Esophagus squamous epithelium (tissue), 5 donors: ENCODE measurements at regions not wholly inside any gene's neighbourhood (a gene's known extent, or its start where the extent isn't known, plus 50 kb on each side); places are given as distances from the start of the nearest gene placed in this dataset.

ENCODE experiments used
- DNase-seq: peaks from one replicate; lab custom pipeline; 2025; lab: John Stamatoyannopoulos, UW
- H3K27ac ChIP-seq, 4 donors: fragments of 200-600 bp; sonication (generic); one replicate each; pipeline ENCODE4 v1.5.1; 2016 to 2019; ENCODE audit warnings: mild to moderate bottlenecking in 1 of 4
- H3K27me3 ChIP-seq, 4 donors: fragments of 200-600 bp; sonication (generic); 1 replicate in 3 of 4; 2 replicates in 1 of 4; pipeline versions ENCODE4 v1.5.1 to v1.6.0; 2017 to 2021; ENCODE audit warnings: antibody characterized with exemption in 1 of 4
- H3K36me3 ChIP-seq, 3 donors: fragments of 200-600 bp; sonication (generic); one replicate each; pipeline ENCODE4 v1.5.1; 2016 to 2019
- H3K4me1 ChIP-seq, 3 donors: fragments of 200-600 bp; sonication (generic); one replicate each; pipeline ENCODE4 v1.5.1; 2017 to 2019
- H3K4me3 ChIP-seq, 4 donors: fragments of 200-600 bp; sonication (generic); 1 replicate in 3 of 4; 2 replicates in 1 of 4; pipeline ENCODE4 v1.5.1; 2016 to 2019; ENCODE audit warnings: mild to moderate bottlenecking in 2 of 4, moderate library complexity in 1 of 4
- H3K9me3 ChIP-seq, 3 donors: fragments of 200-600 bp; sonication (generic); one replicate each; pipeline ENCODE4 v1.5.1; 2016 to 2019
- POLR2A ChIP-seq, 4 donors: fragments of 450-650 bp; IDR thresholded peaks; one replicate each; pipeline ENCODE4 v1.6.1; 2017; ENCODE audit warnings: antibody characterized with exemption in 4 of 4, mild to moderate bottlenecking in 4 of 4, moderate library complexity in 3 of 4
- WGBS, 2 donors: methylation state at CpG; one replicate each; pipeline ENCODE4 v1.1.5; 2018; 5-methylcytosine and 5-hydroxymethylcytosine counted together
- intact Hi-C: fragments of 100-400 bp; cut with DNase I; formaldehyde crosslinking; loops from one replicate; pipeline ENCODE4 v1.15.0; 2022
- TF ChIP-seq, protein P1 (sequence below), 6 experiments: fragments of 450-650 bp in 4 of 6; fragments of 200-600 bp in 2 of 6; sonication (generic) in 2 of 6; IDR thresholded peaks; one replicate each; pipeline ENCODE4 v1.5.1; 2016 to 2019; ENCODE audit warnings: antibody characterized with exemption in 6 of 6, mild to moderate bottlenecking in 4 of 6, moderate library complexity in 4 of 6
- donor health status: DM: yes; HTN: yes; CAD: no.

- intact Hi-C loops: no loop called here
- H3K9me3 ChIP-seq: no peaks in the 10 kb centered on the region
- no peak overlapping the region for H3K4me3 ChIP-seq
- peaks cover 0 to 41% (median 0%) of the 10 kb centered on the region in 4 donors for H3K27me3 ChIP-seq
- H3K27ac ChIP-seq: no peak overlapping the region
- no peaks in the 10 kb centered on the region for H3K4me1 ChIP-seq
- WGBS, 2 donors: 72 to 74% methylated on average over 7 of the region's 10 CpGs
- DNase-seq: no peak
- TF ChIP-seq POLR2A (IDR thresholded peaks at IDR 0.05): no peak
- TF ChIP-seq, protein P1, sequence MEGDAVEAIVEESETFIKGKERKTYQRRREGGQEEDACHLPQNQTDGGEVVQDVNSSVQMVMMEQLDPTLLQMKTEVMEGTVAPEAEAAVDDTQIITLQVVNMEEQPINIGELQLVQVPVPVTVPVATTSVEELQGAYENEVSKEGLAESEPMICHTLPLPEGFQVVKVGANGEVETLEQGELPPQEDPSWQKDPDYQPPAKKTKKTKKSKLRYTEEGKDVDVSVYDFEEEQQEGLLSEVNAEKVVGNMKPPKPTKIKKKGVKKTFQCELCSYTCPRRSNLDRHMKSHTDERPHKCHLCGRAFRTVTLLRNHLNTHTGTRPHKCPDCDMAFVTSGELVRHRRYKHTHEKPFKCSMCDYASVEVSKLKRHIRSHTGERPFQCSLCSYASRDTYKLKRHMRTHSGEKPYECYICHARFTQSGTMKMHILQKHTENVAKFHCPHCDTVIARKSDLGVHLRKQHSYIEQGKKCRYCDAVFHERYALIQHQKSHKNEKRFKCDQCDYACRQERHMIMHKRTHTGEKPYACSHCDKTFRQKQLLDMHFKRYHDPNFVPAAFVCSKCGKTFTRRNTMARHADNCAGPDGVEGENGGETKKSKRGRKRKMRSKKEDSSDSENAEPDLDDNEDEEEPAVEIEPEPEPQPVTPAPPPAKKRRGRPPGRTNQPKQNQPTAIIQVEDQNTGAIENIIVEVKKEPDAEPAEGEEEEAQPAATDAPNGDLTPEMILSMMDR (IDR thresholded peaks at IDR 0.05): no peak
- no peaks in the 10 kb centered on the region for H3K36me3 ChIP-seq
Measured at GRCh38 chr1:30271401-30272276, 451.7 kb downstream of the MATN1 start.

DNA sequence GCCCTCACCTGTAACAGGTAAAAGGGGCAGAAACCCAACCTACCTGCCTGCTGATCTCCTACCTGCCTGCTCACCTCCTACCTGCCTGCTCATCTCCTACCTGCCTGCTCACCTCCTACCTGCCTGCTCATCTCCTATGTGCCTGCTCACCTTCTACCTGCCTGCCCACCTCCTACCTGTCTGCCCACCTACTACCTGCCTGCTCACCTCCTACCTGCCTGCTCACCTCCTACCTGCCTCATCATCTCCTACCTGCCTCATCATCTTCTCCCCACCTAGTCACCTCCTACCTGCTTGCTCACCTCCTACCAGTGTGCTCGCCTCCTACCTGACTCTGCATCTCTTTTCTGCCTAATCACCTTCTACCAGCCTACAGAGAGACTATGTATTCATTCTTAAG is 452.9 kb downstream of the MATN1 start:
- Histone ChIP-seq H3K27ac (no peak overlapping the region), H3K36me3 (no peaks in the 10 kb centered on the region), H3K9me3 (no peaks in the 10 kb centered on the region), H3K27me3 (peaks cover 0 to 39% (median 0%) of the 10 kb centered on the region in 4 donors), H3K4me1 (no peaks in the 10 kb centered on the region), H3K4me3 (no peak overlapping the region)
- 72 to 84% methylated on average over 1 of the region's 1 CpG for WGBS, 2 donors
- intact Hi-C loops: no loop called here
- TF ChIP-seq POLR2A (IDR thresholded peaks at IDR 0.05): no peak
- TF ChIP-seq, protein P1 (IDR thresholded peaks at IDR 0.05): no peak
- DNase-seq: no peak

DNA sequence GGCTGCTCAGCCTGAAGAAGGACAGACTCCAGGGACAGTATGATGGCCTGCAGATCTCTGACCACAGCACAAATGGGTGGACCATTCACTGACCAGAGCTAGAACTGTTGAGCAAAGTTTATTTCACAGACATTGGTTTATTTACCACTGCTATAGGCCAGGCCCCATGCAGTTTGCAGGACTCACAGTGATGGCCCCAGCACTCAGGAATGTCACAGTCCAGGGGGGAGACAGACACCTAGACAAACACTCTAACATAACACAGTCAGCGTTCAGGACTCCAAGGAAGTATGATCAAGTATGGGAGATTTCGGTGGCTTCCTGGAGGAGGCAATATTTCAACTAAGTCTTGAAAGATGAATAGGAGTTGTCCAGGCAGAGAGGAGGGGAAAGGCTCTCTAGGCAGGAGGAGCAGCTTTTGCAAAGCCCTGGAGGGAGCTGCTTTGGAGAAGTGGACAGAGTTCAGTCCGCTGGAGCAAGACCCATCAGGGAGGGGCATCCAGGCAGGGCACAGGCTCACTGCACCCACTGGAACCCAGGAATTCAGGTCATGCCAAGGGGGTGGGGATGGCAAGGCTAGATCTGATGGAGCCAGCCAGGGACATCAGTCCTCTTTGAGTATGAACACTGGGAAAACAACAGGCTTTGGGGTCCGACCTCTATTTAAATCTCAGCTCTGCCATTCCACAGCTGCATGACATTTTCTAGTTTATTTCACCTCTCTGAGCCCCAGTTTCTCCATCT is 454.3 kb downstream of the MATN1 start:
- no peak for DNase-seq
- WGBS, 2 donors: 64 to 77% methylated on average over 4 of the region's 4 CpGs
- Histone ChIP-seq H3K36me3 (no peaks in the 10 kb centered on the region), H3K27ac (no peak overlapping the region), H3K9me3 (no peaks in the 10 kb centered on the region), H3K4me3 (no peak overlapping the region), H3K4me1 (no peaks in the 10 kb centered on the region), H3K27me3 (peaks cover 0 to 27% (median 0%) of the 10 kb centered on the region in 4 donors)
- no peak for TF ChIP-seq POLR2A (IDR thresholded peaks at IDR 0.05)
- TF ChIP-seq, protein P1 (IDR thresholded peaks at IDR 0.05): no peak
- intact Hi-C loops: no loop called here

- Histone ChIP-seq H3K27me3 (peaks cover 0 to 16% (median 0%) of the 10 kb centered on the region in 4 donors), H3K4me3 (no peak overlapping the region), H3K27ac (no peak overlapping the region), H3K36me3 (no peaks in the 10 kb centered on the region), H3K9me3 (no peaks in the 10 kb centered on the region), H3K4me1 (no peaks in the 10 kb centered on the region)
- intact Hi-C loops: no loop called here
- no peak for DNase-seq
- TF ChIP-seq POLR2A (IDR thresholded peaks at IDR 0.05): no peak
- TF ChIP-seq, protein P1 (IDR thresholded peaks at IDR 0.05): no peak
- 67 to 84% methylated on average over 1 to 4 of the region's 6 CpGs for WGBS, 2 donors
Measured at GRCh38 chr1:30267856-30268255, 455.5 kb downstream of the MATN1 start.

GRCh38 chr1:30267046-30267445 is 456.3 kb downstream of the MATN1 start:
- 88 to 100% methylated on average over 3 to 4 of the region's 4 CpGs for WGBS, 2 donors
- Histone ChIP-seq H3K4me1 (no peaks in the 10 kb centered on the region), H3K27ac (no peak overlapping the region), H3K36me3 (no peaks in the 10 kb centered on the region), H3K27me3 (peaks cover 0 to 10% (median 0%) of the 10 kb centered on the region in 4 donors), H3K9me3 (no peaks in the 10 kb centered on the region), H3K4me3 (no peak overlapping the region)
- TF ChIP-seq, protein P1 (IDR thresholded peaks at IDR 0.05): no peak
- no peak for TF ChIP-seq POLR2A (IDR thresholded peaks at IDR 0.05)
- DNase-seq: no peak
- intact Hi-C loops: no loop called here
